KOPT-K1 (cell line): ENCODE measurements at regions not wholly inside any gene's neighbourhood (a gene's known extent, or its start where the extent isn't known, plus 50 kb on each side); places are given as distances from the start of the nearest gene placed in this dataset.

Experiments used
- H3K27ac ChIP-seq: fragments of 200-600 bp; sonication (generic); 2 replicates; pipeline ENCODE4 v1.5.1; 2016; ENCODE audit warnings: antibody characterized with exemption, mild to moderate bottlenecking, low read depth, low read length; ENCODE audit not compliant: poor library complexity, severe bottlenecking
- H3K36me3 ChIP-seq: fragments of 200-600 bp; sonication (generic); 2 replicates; pipeline ENCODE4 v1.5.1; 2017; ENCODE audit warnings: antibody characterized with exemption, mild to moderate bottlenecking, low read length, moderate library complexity; ENCODE audit not compliant: insufficient read depth
- H3K9me3 ChIP-seq: fragments of 200-600 bp; sonication (generic); 2 replicates; pipeline ENCODE4 v1.5.1; 2017; ENCODE audit warnings: antibody characterized with exemption, low read length, mild to moderate bottlenecking; ENCODE audit not compliant: insufficient read depth, poor library complexity, severe bottlenecking

DNA sequence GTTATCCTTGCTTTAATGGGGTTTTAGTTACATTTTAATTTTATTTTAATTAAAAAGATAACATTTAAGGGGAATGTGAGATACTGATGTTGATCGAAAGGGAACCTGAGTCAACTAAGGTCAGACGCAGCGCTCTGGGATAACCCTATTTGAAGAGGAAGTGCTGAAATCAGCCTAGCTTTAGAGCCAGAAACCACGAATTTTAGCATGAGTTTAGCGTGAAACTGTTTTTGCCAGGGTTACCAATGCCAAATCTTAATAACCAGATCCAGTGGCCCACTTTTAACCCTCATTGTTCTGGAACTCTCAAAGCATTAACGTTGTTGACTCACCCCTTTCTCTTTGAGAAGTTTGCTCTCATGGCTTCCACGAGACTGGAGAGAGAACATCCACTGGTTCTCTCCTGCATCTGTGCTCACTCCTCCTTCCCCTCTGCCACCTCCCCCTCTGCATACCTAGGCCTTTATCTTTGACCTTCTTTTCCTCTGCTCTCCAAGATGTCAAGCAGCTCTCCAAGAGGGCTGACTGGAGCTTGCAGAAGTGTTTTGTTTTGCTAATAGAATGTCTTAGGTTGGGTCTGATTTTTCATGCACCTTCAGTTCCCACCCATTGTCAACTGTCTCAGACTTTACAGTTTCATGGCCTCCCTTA lies 198.3 kb upstream of the CELF2 start:
- no peak overlapping the region for H3K27ac ChIP-seq

DNA sequence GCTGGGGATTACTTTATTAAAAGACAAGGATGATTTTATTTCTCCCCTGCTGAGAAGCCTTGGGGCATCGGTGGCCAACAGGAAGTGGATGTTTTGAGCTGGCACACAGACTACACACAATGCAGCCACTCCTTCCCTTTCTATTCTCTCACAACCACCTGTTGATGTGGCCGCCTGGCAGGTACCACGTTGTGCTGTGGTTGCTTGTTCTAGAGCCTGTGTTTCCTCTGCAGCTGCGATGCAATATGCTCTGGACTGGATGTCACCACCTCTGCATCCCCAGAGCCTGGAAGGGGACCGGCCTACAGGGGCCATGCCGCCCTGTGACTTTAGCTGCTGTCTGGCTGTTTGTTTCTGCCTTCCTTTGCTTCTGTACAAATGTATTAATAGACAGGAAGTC lies 195.7 kb upstream of the CELF2 start:
- Histone ChIP-seq H3K36me3 (no peaks in the 10 kb centered on the region), H3K27ac (no peak overlapping the region), H3K9me3 (peaks cover 10% of the 10 kb centered on the region)

More for the DNA sequence above, 198.3 kb upstream of the CELF2 start:
- Histone ChIP-seq H3K36me3 (no peaks in the 10 kb centered on the region), H3K9me3 (peaks cover 10% of the 10 kb centered on the region)

DNA sequence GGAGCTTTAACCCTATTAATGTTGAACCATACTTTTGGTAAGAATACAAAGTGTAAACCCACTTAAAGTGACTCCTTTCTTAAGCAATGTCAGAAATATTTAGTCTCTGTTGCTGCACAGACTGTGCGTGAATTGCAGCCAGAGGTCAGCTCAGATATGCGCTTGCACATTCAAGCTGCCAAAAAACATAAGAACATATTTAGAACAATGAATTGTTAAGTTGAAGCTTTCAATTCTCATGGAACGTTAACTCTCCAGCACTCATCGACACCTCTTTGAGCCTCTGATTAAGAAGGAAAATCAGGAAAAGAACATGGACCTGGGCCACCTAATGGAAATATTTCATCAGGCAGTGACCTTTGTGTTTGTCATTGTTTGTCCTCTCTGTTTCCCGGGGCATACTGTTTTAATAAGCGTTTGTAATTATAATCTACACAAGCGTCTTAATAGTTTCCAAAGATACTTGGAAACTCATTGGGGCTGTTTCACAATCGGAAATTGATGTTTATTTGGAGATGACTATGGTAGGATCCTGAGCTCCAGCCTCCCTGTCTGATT lies 193.0 kb upstream of the CELF2 start:
- Histone ChIP-seq H3K9me3 (peaks cover 6% of the 10 kb centered on the region), H3K27ac (no peak overlapping the region), H3K36me3 (no peaks in the 10 kb centered on the region)

DNA sequence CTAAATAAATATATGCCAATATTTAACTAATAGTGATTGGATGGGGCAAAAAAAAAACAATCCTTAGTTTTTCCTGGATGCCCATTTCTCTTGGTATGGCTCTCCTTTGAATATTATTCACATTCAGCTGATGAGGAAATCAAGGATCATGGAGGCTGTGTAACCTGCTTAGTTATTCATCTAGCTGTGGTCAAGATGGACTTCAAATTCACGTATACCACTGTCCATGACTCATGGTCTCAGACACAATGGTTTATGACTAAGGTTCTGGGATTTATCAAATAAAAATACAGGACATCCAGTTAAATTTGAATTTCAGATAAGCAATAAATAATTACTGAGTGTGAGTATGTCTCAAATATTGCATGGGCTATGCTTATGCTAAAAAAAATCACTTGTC lies 191.5 kb upstream of the CELF2 start:
- H3K27ac ChIP-seq, result no peak overlapping the region
- no peaks in the 10 kb centered on the region for H3K36me3 ChIP-seq
- no peaks in the 10 kb centered on the region for H3K9me3 ChIP-seq

DNA sequence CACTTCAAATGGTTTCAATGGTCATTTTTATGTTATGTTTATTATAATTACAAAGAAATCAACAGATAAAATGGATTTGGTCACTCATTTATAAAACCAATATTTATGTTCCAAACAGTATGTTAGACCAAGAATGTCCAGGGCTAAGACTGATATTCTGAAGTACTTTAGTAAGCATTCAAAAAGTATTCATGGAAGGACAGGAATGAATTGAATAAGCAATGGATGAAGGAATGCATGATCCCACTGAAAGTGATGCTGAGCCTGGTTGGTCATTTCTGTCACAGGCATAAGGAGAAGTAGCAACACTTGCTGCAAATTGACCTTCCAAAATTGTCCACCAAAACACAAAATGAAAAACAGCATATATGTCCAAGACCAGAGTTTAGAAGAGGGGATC lies 189.0 kb upstream of the CELF2 start:
- no peaks in the 10 kb centered on the region for H3K36me3 ChIP-seq
- H3K27ac ChIP-seq, result no peak overlapping the region

DNA sequence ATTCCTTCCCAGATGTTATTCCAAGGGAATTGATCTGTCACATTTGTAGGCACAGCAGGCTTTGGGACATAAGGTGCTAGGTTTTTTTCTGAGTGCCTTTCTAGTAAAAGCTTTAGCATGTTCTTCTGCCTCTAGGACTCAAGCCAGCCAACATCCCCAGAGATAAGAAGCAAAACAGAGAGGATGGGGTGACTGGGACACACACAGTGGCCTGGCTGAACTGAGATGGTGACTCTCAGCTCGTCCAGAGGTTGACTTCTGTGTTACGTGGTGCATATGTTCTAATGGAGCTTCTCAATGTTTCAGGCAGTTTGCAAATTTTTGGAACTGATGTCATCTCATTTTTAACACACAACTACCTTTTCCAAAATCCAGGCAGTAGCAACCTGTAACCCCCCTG lies 188.1 kb upstream of the CELF2 start:
- Histone ChIP-seq H3K27ac (no peak overlapping the region), H3K9me3 (no peaks in the 10 kb centered on the region), H3K36me3 (no peaks in the 10 kb centered on the region)

More for the DNA sequence above, 189.0 kb upstream of the CELF2 start:
- no peaks in the 10 kb centered on the region for H3K9me3 ChIP-seq

DNA sequence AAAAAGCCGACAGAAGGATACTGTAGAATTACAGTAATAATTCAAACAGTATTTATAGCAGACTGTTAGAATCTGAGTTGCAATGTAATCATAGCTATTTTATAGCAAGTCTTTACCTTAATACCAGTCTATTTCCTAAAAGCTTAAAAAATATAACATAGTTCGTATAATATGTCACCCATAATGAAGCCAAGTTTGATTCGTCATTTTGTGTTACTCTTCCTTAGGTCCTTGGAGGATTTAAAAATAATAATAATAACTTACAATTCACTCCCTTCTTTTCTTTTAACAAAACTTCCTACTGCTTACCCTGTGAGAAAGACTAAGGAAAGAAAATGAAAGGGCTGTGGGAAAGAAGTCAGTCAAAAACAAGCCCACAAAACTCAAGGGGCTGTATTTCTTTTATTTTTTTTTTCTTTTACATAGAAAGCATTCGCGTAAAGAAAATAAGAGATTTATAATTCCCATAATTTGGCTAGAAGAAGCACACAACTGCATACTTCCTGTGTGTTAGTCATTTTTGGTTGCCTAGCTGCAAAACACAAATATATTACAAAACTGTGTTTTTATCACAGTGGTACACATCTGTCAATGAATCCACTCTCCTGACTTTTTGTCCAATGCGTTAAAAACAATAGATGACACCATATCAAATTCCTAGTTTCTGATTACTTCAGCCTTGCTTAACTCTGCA lies 187.2 kb upstream of the CELF2 start:
- Histone ChIP-seq H3K9me3 (no peaks in the 10 kb centered on the region), H3K27ac (no peak overlapping the region), H3K36me3 (no peaks in the 10 kb centered on the region)

DNA sequence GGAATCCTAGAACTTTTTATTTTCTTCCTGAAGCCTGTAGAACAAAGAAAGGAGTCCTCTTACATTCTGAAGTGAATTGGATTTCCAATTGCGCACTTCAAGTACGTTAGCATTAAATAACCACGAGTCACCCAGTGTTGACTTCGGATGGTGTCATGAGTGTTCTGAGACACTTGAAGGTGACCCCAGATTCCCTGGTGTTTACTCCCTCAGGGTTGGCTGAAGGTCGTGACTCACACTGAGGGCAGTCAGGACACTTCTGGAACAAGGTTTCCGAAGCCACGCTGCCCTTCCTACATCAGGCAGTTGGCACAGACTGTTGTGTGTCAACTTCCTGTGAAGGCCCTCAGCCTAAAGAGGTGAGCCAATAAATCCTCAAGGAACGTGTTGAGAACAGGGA lies 186.6 kb upstream of the CELF2 start:
- H3K36me3 ChIP-seq, result no peaks in the 10 kb centered on the region
- H3K27ac ChIP-seq, result no peak overlapping the region
- no peaks in the 10 kb centered on the region for H3K9me3 ChIP-seq

DNA sequence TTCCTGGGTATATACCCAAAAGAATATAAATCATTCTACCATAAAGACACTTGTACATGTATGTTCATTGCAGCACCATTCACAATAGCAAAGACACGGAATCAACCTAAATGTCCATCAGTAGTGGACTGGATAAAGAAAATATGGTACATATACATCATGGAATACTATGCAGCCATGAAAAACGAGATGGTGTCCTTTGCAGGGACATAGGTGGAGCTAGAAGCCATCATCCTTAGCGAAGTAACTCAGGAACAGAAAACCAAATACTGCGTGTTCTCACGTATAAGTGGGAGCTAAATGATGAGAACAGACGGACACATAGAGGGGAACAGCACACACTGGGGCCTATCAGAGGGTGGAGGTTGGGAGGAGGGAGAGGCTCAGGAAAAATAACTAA lies 183.7 kb upstream of the CELF2 start:
- Histone ChIP-seq H3K9me3 (no peaks in the 10 kb centered on the region), H3K27ac (no peak overlapping the region), H3K36me3 (no peaks in the 10 kb centered on the region)

DNA sequence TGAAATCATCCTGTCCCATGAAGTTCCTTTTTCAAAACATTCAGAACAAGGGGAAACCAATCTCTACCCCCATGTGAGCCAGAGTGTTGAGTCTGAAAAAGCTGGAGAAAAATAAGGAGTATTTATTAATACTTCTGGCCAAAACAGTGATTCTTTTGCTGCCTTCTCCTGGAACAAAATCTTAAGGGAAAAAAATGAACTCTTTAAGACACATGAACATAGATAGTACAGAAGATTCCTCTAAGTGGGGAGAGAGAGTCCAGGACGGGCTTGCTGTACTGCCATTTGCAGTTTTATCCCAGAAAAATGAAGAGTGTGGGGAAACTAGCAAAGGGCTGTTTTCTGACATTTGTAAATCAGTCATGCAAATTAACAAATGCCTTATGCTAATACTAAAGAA lies 173.4 kb upstream of the CELF2 start:
- Histone ChIP-seq H3K9me3 (peaks cover 3% of the 10 kb centered on the region), H3K36me3 (no peaks in the 10 kb centered on the region), H3K27ac (no peak overlapping the region)

DNA sequence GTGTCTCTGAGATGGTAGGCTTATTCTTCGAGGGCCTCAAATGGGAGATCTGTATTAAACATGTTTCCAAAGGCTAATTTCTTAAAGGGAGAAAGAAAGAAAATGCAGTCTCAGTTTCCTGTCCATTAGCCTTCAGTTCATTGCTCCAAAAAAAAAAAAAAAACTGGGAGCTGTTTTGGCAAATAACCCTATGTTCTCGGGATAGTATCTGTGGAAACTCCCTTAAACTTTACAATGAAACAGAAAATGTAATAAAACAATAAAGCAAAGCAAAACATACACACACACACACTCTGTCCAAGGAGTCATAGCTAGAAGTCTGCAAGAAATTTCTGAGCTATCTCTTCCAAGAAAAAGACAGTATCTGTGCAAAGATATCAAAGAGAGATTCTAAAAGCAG lies 172.5 kb upstream of the CELF2 start:
- Histone ChIP-seq H3K36me3 (no peaks in the 10 kb centered on the region), H3K27ac (no peak overlapping the region), H3K9me3 (peaks cover 3% of the 10 kb centered on the region)

DNA sequence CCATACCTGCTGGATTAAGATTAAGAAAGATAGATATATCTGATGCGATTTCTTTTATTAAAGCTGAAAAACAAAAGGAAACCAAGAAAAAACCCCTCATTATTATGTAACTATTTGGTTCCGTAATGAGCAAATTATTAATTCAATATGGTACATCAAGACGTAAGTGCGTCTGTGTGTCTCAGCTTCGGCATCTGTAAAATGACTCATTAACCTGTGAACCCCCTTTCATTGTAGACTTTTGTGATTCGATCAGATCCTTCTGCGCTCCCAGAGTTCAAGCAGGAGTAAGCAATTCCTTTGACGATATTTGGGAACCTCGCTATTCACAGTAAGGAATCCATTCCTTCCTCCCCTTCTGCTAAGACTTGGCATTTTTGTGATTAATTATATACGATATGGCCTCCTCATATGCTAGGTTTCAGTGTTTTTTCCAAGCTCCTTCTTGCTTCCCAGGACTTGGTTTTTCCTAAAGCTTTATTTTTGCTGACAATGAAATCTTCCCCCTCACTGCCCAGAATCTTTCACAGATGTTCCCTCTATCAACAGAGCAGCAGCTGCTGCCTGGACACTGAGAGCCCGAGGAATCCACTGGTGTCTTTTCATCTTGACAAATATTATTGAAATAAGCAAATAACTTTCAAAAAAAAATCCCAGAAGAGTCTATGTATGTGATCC lies 171.7 kb upstream of the CELF2 start:
- Histone ChIP-seq H3K9me3 (peaks cover 3% of the 10 kb centered on the region), H3K36me3 (no peaks in the 10 kb centered on the region), H3K27ac (no peak overlapping the region)

DNA sequence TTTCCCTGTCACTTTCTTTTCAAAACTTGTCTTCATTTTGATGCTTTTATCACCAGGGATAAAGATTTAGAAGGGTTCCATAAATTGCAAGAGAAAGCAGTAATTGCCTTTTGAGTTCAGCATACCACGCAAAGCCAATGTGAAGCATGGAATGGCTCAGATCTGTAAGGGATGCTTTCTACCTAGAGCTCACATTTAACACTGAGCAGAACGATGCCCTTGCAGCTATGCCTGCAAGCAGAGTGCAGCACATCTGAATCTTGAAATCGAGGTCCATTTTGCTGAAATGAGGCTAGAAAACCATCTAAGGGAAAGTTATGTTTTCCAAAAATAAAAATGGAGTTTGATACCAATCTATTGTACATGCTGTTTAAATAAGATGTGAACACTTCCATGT lies 171.2 kb upstream of the CELF2 start:
- peaks cover 3% of the 10 kb centered on the region for H3K9me3 ChIP-seq

DNA sequence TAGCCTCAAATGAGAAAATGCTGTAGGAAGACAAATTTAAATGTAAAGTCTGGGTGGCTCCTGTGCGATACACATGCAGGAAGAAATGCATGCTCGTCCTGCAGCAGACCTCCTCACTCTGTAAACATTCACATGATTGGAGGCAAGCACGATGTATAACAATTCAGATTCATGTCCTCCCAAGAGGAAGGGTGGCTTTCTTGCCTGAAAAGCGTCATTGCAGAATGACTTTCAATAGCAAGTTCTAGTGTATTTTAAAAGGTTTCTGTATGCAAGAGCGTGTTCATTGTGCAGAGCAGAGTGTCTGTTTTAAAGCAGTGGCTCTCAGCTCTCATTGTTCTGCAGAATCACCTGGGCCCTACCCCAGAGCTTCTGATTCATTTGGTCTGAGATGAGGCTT lies 170.3 kb upstream of the CELF2 start:
- Histone ChIP-seq H3K27ac (no peak overlapping the region), H3K9me3 (peaks cover 3% of the 10 kb centered on the region), H3K36me3 (no peaks in the 10 kb centered on the region)

More for the DNA sequence above, 171.2 kb upstream of the CELF2 start:
- H3K36me3 ChIP-seq, result no peaks in the 10 kb centered on the region
- no peak overlapping the region for H3K27ac ChIP-seq

DNA sequence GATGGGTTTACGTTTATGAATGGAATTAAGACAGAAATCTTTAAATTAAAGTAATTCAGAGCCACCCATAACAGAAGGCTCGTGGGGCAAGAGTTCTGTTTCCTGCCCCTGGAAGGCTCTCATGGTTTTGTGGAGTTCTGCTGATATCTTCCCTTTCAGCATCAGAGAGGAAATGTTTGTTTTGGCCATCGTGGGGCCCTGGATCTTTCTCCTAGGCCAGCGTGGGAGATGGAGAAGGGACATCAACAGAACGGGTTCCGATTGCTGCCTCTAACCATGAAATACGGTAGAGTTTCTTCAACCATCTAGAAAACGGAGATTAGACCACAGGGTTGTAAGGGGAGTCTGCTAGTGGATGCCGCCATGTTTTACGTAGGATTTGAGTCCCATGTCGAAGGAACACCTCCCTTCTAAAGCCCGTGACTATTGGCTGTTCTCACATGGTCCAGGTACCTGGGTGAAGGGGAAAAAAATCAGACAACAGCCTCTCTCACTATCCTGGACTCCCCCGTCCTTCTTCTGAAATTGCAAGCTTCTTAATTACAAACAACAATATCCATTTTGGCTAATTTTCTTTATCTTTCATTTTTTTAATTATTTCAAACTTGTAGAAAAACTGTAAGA lies 169.1 kb upstream of the CELF2 start:
- no peaks in the 10 kb centered on the region for H3K36me3 ChIP-seq
- H3K9me3 ChIP-seq, result peaks cover 3% of the 10 kb centered on the region
- H3K27ac ChIP-seq, result no peak overlapping the region
